ENCODE measurements at regions not wholly inside any gene's neighbourhood (a gene's known extent, or its start where the extent isn't known, plus 50 kb on each side); places are given as distances from the start of the nearest gene placed in this dataset.
"Not testable (repeated sequence)": the region's sequence is repeated elsewhere in the genome, so short reads cannot be mapped to it uniquely, and the experiment has no call there.

- POLR2A ChIA-PET = no interaction called here
- peaks cover 11% of the 10 kb centered on the region for H3K27me3 Mint-ChIP-seq
- DNase-seq = no peak
- peaks cover 2% of the 10 kb centered on the region for H3K4me1 Mint-ChIP-seq
- H3K4me3 Mint-ChIP-seq = no peak overlapping the region
- no peaks in the 10 kb centered on the region for H3K36me3 Mint-ChIP-seq
- no peak overlapping the region for H3K27ac Mint-ChIP-seq
- H3K9me3 Mint-ChIP-seq = no peaks in the 10 kb centered on the region
- ATAC-seq (ENCODE audit: low read depth) = no peak
These were observed 387.7 kb downstream of the STK39 start for GRCh38 chr2:167859676-167860075.

GRCh38 chr2:167858086-167858485 is 389.3 kb downstream of the STK39 start:
- DNase-seq (no peak), ATAC-seq (ENCODE audit: low read depth) (no peak)
- Mint-ChIP-seq H3K4me1 (no peaks in the 10 kb centered on the region), H3K4me3 (no peak overlapping the region), H3K27ac (no peak overlapping the region), H3K36me3 (no peaks in the 10 kb centered on the region), H3K9me3 (no peaks in the 10 kb centered on the region), H3K27me3 (peaks cover 14% of the 10 kb centered on the region)
- POLR2A ChIA-PET = no interaction called here

GRCh38 chr2:167857416-167857815 is 390.0 kb downstream of the STK39 start:
- DNase-seq (no peak), ATAC-seq (ENCODE audit: low read depth) (no peak)
- H3K36me3 Mint-ChIP-seq = no peaks in the 10 kb centered on the region
- POLR2A ChIA-PET = no interaction called here
- H3K27me3 Mint-ChIP-seq = peaks cover 14% of the 10 kb centered on the region
- no peaks in the 10 kb centered on the region for H3K4me1 Mint-ChIP-seq
- H3K4me3 Mint-ChIP-seq = no peak overlapping the region
- no peaks in the 10 kb centered on the region for H3K9me3 Mint-ChIP-seq
- H3K27ac Mint-ChIP-seq = no peak overlapping the region

GRCh38 chr2:167856190-167856589 is 391.2 kb downstream of the STK39 start:
- no peak for DNase-seq
- ATAC-seq (ENCODE audit: low read depth) = no peak
- H3K36me3 Mint-ChIP-seq = no peaks in the 10 kb centered on the region
- H3K4me3 Mint-ChIP-seq = no peak overlapping the region
- POLR2A ChIA-PET = no interaction called here
- H3K27ac Mint-ChIP-seq = no peak overlapping the region
- H3K9me3 Mint-ChIP-seq = no peaks in the 10 kb centered on the region
- H3K27me3 Mint-ChIP-seq = peaks cover 10% of the 10 kb centered on the region
- no peaks in the 10 kb centered on the region for H3K4me1 Mint-ChIP-seq

- DNase-seq = no peak
- H3K27ac Mint-ChIP-seq = no peak overlapping the region
- POLR2A ChIA-PET = no interaction called here
- H3K27me3 Mint-ChIP-seq = peaks cover 9% of the 10 kb centered on the region
- no peaks in the 10 kb centered on the region for H3K36me3 Mint-ChIP-seq
- H3K9me3 Mint-ChIP-seq = no peaks in the 10 kb centered on the region
- H3K4me3 Mint-ChIP-seq = no peak overlapping the region
- H3K4me1 Mint-ChIP-seq = no peaks in the 10 kb centered on the region
- no peak for ATAC-seq (ENCODE audit: low read depth)
These were observed 392.2 kb downstream of the STK39 start for GRCh38 chr2:167855211-167855610.

- Mint-ChIP-seq H3K4me3 (no peak overlapping the region), H3K4me1 (no peaks in the 10 kb centered on the region), H3K27me3 (peaks cover 9% of the 10 kb centered on the region), H3K27ac (no peak overlapping the region), H3K36me3 (no peaks in the 10 kb centered on the region), H3K9me3 (peaks cover 1% of the 10 kb centered on the region)
- no peak for ATAC-seq (ENCODE audit: low read depth)
- POLR2A ChIA-PET = no interaction called here
- DNase-seq = no peak
These were observed 393.7 kb downstream of the STK39 start for GRCh38 chr2:167853717-167854116.

- DNase-seq (no peak), ATAC-seq (ENCODE audit: low read depth) (no peak)
- H3K4me1 Mint-ChIP-seq = peaks cover 2% of the 10 kb centered on the region
- POLR2A ChIA-PET = no interaction called here
- no peak overlapping the region for H3K27ac Mint-ChIP-seq
- no peak overlapping the region for H3K4me3 Mint-ChIP-seq
- peaks cover 1% of the 10 kb centered on the region for H3K9me3 Mint-ChIP-seq
- peaks cover 15% of the 10 kb centered on the region for H3K27me3 Mint-ChIP-seq
- no peaks in the 10 kb centered on the region for H3K36me3 Mint-ChIP-seq
These were observed 395.5 kb downstream of the STK39 start for GRCh38 chr2:167851876-167852275.

GRCh38 chr2:167851323-167851860 is 396.0 kb downstream of the STK39 start:
- peaks cover 1% of the 10 kb centered on the region for H3K9me3 Mint-ChIP-seq
- no peak for ATAC-seq (ENCODE audit: low read depth)

GRCh38 chr2:167844714-167845530 is 402.5 kb downstream of the STK39 start:
- H3K27me3 Mint-ChIP-seq = peaks cover 8% of the 10 kb centered on the region

More at GRCh38 chr2:167851323-167851860, 396.0 kb downstream of the STK39 start:
- Mint-ChIP-seq H3K27ac (no peak overlapping the region), H3K4me1 (peaks cover 2% of the 10 kb centered on the region), H3K4me3 (no peak overlapping the region), H3K27me3 (peaks cover 18% of the 10 kb centered on the region), H3K36me3 (no peaks in the 10 kb centered on the region)
- POLR2A ChIA-PET = no interaction called here
- no peak for DNase-seq

GRCh38 chr2:167843657-167844056 is 403.7 kb downstream of the STK39 start:
- no peak for ATAC-seq (ENCODE audit: low read depth)
- peaks cover 2% of the 10 kb centered on the region for H3K4me1 Mint-ChIP-seq
- no peak overlapping the region for H3K4me3 Mint-ChIP-seq
- H3K36me3 Mint-ChIP-seq = no peaks in the 10 kb centered on the region
- peaks cover 8% of the 10 kb centered on the region for H3K27me3 Mint-ChIP-seq
- H3K27ac Mint-ChIP-seq = no peak overlapping the region
- POLR2A ChIA-PET = no interaction called here
- no peaks in the 10 kb centered on the region for H3K9me3 Mint-ChIP-seq
- no peak for DNase-seq

More at GRCh38 chr2:167844714-167845530, 402.5 kb downstream of the STK39 start:
- ATAC-seq (ENCODE audit: low read depth) = no peak
- Mint-ChIP-seq H3K27ac (no peak overlapping the region), H3K36me3 (no peaks in the 10 kb centered on the region), H3K9me3 (no peaks in the 10 kb centered on the region), H3K4me1 (peaks cover 2% of the 10 kb centered on the region), H3K4me3 (no peak overlapping the region)
- POLR2A ChIA-PET = no interaction called here
- no peak for DNase-seq

GRCh38 chr2:167843217-167843616 is 404.2 kb downstream of the STK39 start:
- Mint-ChIP-seq H3K4me3 (no peak overlapping the region), H3K9me3 (no peaks in the 10 kb centered on the region), H3K4me1 (peaks cover 2% of the 10 kb centered on the region), H3K27ac (no peak overlapping the region), H3K27me3 (peaks cover 8% of the 10 kb centered on the region), H3K36me3 (no peaks in the 10 kb centered on the region)
- DNase-seq (no peak), ATAC-seq (ENCODE audit: low read depth) (no peak)
- POLR2A ChIA-PET = no interaction called here

- no peaks in the 10 kb centered on the region for H3K9me3 Mint-ChIP-seq
- ATAC-seq (ENCODE audit: low read depth) (no peak), DNase-seq (no peak)
- H3K27me3 Mint-ChIP-seq = peaks cover 4% of the 10 kb centered on the region
- POLR2A ChIA-PET = no interaction called here
- no peak overlapping the region for H3K27ac Mint-ChIP-seq
- no peak overlapping the region for H3K4me3 Mint-ChIP-seq
- no peaks in the 10 kb centered on the region for H3K4me1 Mint-ChIP-seq
- H3K36me3 Mint-ChIP-seq = no peaks in the 10 kb centered on the region
These were observed 405.3 kb downstream of the STK39 start for GRCh38 chr2:167842047-167842446.

GRCh38 chr2:167835290-167835689 is 412.1 kb downstream of the STK39 start:
- H3K4me1 Mint-ChIP-seq; H3K27ac Mint-ChIP-seq; H3K36me3 Mint-ChIP-seq; POLR2A ChIA-PET; ATAC-seq (ENCODE audit: low read depth); H3K4me3 Mint-ChIP-seq; DNase-seq; H3K27me3 Mint-ChIP-seq; H3K9me3 Mint-ChIP-seq: not testable (repeated sequence)

GRCh38 chr2:167834707-167835106 is 412.7 kb downstream of the STK39 start:
- Mint-ChIP-seq H3K4me1 (no peaks in the 10 kb centered on the region), H3K27me3 (no peaks in the 10 kb centered on the region), H3K4me3 (no peak overlapping the region), H3K36me3 (no peaks in the 10 kb centered on the region), H3K27ac (no peak overlapping the region), H3K9me3 (peaks cover 1% of the 10 kb centered on the region)
- DNase-seq (no peak), ATAC-seq (ENCODE audit: low read depth) (no peak)
- POLR2A ChIA-PET = no interaction called here
